ENCODE measurements at regions not wholly inside any gene's neighbourhood (a gene's known extent, or its start where the extent isn't known, plus 50 kb on each side); places are given as distances from the start of the nearest gene placed in this dataset.

DNA sequence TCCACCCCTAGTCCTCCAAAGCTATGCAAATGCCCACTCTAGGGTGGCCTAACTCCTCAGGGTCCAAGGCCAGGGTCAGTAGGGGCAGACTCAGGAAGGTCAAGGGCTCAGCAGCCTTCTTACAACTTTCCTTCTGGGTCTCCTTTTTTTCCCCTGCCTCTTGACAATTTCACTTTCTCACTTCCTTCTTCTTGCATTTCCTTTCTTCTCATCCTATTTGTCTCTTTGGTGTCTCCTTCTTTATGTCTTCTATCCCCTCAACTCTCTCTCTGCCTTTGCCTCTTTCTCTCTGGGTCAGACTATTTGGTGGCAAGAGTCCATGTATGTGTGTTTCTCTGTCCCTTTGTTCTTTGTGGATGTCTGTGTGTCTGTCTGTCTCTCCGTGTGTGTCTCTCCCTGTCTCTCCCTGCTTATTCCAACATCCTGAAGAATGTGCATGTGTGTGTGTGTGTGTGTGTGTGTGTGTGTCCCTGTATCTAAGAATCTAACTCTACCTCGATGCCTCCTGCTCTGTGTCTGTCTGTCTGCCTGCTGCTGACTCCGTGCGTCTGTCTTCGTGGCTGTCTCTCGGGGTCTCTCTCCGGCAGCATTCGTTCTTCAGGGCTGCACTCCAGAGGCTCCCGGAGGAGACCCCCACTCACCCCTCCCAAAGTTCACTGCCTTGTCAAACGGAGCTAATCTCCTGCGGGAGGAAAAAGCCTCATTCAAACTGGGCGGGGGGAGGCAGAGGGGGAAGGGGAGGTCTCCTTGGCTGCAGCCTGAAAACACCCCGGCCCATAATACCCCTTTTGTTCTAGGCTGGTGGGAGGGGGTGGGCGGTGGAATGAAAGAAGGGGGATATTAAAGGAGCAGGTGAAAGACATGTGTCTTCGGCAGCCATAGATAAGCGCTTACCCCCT is 51.7 kb upstream of the FOXP4 start:
- TF ChIP-seq, protein P1, sequence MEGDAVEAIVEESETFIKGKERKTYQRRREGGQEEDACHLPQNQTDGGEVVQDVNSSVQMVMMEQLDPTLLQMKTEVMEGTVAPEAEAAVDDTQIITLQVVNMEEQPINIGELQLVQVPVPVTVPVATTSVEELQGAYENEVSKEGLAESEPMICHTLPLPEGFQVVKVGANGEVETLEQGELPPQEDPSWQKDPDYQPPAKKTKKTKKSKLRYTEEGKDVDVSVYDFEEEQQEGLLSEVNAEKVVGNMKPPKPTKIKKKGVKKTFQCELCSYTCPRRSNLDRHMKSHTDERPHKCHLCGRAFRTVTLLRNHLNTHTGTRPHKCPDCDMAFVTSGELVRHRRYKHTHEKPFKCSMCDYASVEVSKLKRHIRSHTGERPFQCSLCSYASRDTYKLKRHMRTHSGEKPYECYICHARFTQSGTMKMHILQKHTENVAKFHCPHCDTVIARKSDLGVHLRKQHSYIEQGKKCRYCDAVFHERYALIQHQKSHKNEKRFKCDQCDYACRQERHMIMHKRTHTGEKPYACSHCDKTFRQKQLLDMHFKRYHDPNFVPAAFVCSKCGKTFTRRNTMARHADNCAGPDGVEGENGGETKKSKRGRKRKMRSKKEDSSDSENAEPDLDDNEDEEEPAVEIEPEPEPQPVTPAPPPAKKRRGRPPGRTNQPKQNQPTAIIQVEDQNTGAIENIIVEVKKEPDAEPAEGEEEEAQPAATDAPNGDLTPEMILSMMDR (IDR thresholded peaks at IDR 0.05), result no peak
- no peak for TF ChIP-seq POLR2A (IDR thresholded peaks at IDR 0.05)
- no peak for TF ChIP-seq POLR2AphosphoS5 (IDR thresholded peaks at IDR 0.05)
